ENCODE measurements at regions not wholly inside any gene's neighbourhood (a gene's known extent, or its start where the extent isn't known, plus 50 kb on each side); places are given as distances from the start of the nearest gene placed in this dataset.

- no peak for DNase-seq
These were observed 319.1 kb downstream of the MED10 start for GRCh38 chr5:6059137-6059800.

- DNase-seq: no peak
These were observed 320.2 kb downstream of the MED10 start for GRCh38 chr5:6058055-6058715.

- no peak for DNase-seq
These were observed 322.1 kb downstream of the MED10 start for GRCh38 chr5:6056280-6056679.

- DNase-seq: no peak
These were observed 328.7 kb downstream of the MED10 start for GRCh38 chr5:6049662-6050061.

- DNase-seq: no peak
These were observed 329.6 kb downstream of the MED10 start for GRCh38 chr5:6048746-6049145.

GRCh38 chr5:6046296-6046967 lies 331.9 kb downstream of the MED10 start:
- no peak for DNase-seq

- no peak for DNase-seq
These were observed 334.6 kb downstream of the MED10 start for GRCh38 chr5:6043491-6044310.

- DNase-seq: no peak
These were observed 336.3 kb downstream of the MED10 start for GRCh38 chr5:6041977-6042550.

- DNase-seq: no peak
These were observed 339.2 kb downstream of the MED10 start for GRCh38 chr5:6039111-6039510.

- no peak for DNase-seq
These were observed 342.3 kb downstream of the MED10 start for GRCh38 chr5:6036006-6036405.

- no peak for DNase-seq
These were observed 348.5 kb downstream of the MED10 start for GRCh38 chr5:6029811-6030271.

- no peak for DNase-seq
These were observed 351.5 kb downstream of the MED10 start for GRCh38 chr5:6026766-6027406.

GRCh38 chr5:6019612-6020011 lies 358.7 kb downstream of the MED10 start:
- no peak for DNase-seq

GRCh38 chr5:6013506-6013905 lies 364.8 kb downstream of the MED10 start:
- no peak for DNase-seq

GRCh38 chr5:6011199-6011598 lies 367.1 kb downstream of the MED10 start:
- DNase-seq: no peak

GRCh38 chr5:6006838-6007314 lies 371.5 kb downstream of the MED10 start:
- DNase-seq: no peak

GRCh38 chr5:6003040-6003825 lies 375.1 kb downstream of the MED10 start:
- no peak for DNase-seq

GRCh38 chr5:6000867-6001266 lies 377.5 kb downstream of the MED10 start:
- DNase-seq: no peak

- DNase-seq: no peak
These were observed 382.5 kb downstream of the MED10 start for GRCh38 chr5:5995819-5996218.

- no peak for DNase-seq
These were observed 391.7 kb downstream of the MED10 start for GRCh38 chr5:5986492-5987178.

GRCh38 chr5:5985332-5985731 lies 393.0 kb downstream of the MED10 start:
- DNase-seq: no peak

All from bone marrow (tissue), 2 donors.